ENCODE measurements at regions not wholly inside any gene's neighbourhood (a gene's known extent, or its start where the extent isn't known, plus 50 kb on each side); places are given as distances from the start of the nearest gene placed in this dataset.

GRCh38 chr10:44313761-44314165 is 71.1 kb downstream of the CXCL12 start:
- FAIRE-seq = no peak
- Histone ChIP-seq H3K4me3 (ENCODE audit: control insufficient read depth in 2 of 3, extremely low read depth in 1 of 3, insufficient read depth in 2 of 3, low read depth in 1 of 3, low read length in 3 of 3) (no peak overlapping the region), H3K9me1 (ENCODE audit: control insufficient read depth, extremely low read depth, insufficient read depth, low read length) (no peaks in the 10 kb centered on the region), H3K9ac (ENCODE audit: control insufficient read depth, extremely low read depth, insufficient read depth, low read length) (no peak overlapping the region), H2AFZ (ENCODE audit: control insufficient read depth, low read length) (no peak overlapping the region), H3K27ac (ENCODE audit: control insufficient read depth, insufficient read depth, low read length) (no peak overlapping the region), H3K27me3 (ENCODE audit: control insufficient read depth, extremely low read depth, insufficient read depth, low read length) (peaks cover 11% of the 10 kb centered on the region), H3K9me3 (ENCODE audit: control insufficient read depth, low read depth, low read length) (no peaks in the 10 kb centered on the region), H3K4me1 (ENCODE audit: control insufficient read depth, extremely low read depth, insufficient read depth, low read length) (no peaks in the 10 kb centered on the region), H4K20me1 (ENCODE audit: control insufficient read depth, extremely low read depth, insufficient read depth, low read length) (no peaks in the 10 kb centered on the region), H3K4me2 (ENCODE audit: control insufficient read depth, extremely low read depth, insufficient read depth, low read depth, low read length) (no peak overlapping the region), H3K79me2 (ENCODE audit: control insufficient read depth, insufficient read depth, low read length) (no peaks in the 10 kb centered on the region), H3K36me3 (ENCODE audit: control insufficient read depth in 2 of 2, extremely low read depth in 1 of 2, insufficient read depth in 2 of 2, low read length in 2 of 2) (no peaks in the 10 kb centered on the region)
- DNase-seq (ENCODE audit: low read depth, low spot score) = no peak
- dilution Hi-C loops (cut with MboI; ENCODE audit: extremely low pct_ligation_motif_present, low sequenced_read_pairs) = no loop called here
- no peak for TF ChIP-seq EZH2 (IDR thresholded peaks at IDR 0.05; ENCODE audit: low read length)
- no peak for TF ChIP-seq CTCF (optimal IDR thresholded peaks at IDR 0.05 in 1 of 3, IDR thresholded peaks at IDR 0.05 in 1 of 3, conservative IDR thresholded peaks at IDR 0.05 in 1 of 3; ENCODE audit: extremely low read depth in 1 of 3, insufficient read depth in 2 of 3, low read length in 3 of 3)

- H3K36me3 ChIP-seq (ENCODE audit: control insufficient read depth in 2 of 2, extremely low read depth in 1 of 2, insufficient read depth in 2 of 2, low read length in 2 of 2) = no peaks in the 10 kb centered on the region
- DNase-seq (ENCODE audit: low read depth, low spot score) (no peak), FAIRE-seq (no peak)
- H3K4me1 ChIP-seq (ENCODE audit: control insufficient read depth, extremely low read depth, insufficient read depth, low read length) = no peaks in the 10 kb centered on the region
- H4K20me1 ChIP-seq (ENCODE audit: control insufficient read depth, extremely low read depth, insufficient read depth, low read length) = no peaks in the 10 kb centered on the region
- H2AFZ ChIP-seq (ENCODE audit: control insufficient read depth, low read length) = no peak overlapping the region
- dilution Hi-C loops (cut with MboI; ENCODE audit: extremely low pct_ligation_motif_present, low sequenced_read_pairs) = no loop called here
- H3K9ac ChIP-seq (ENCODE audit: control insufficient read depth, extremely low read depth, insufficient read depth, low read length) = no peak overlapping the region
- H3K4me3 ChIP-seq (ENCODE audit: control insufficient read depth in 2 of 3, extremely low read depth in 1 of 3, insufficient read depth in 2 of 3, low read depth in 1 of 3, low read length in 3 of 3) = no peak overlapping the region
- H3K27me3 ChIP-seq (ENCODE audit: control insufficient read depth, extremely low read depth, insufficient read depth, low read length) = peaks cover 11% of the 10 kb centered on the region
- H3K27ac ChIP-seq (ENCODE audit: control insufficient read depth, insufficient read depth, low read length) = no peak overlapping the region
- H3K4me2 ChIP-seq (ENCODE audit: control insufficient read depth, extremely low read depth, insufficient read depth, low read depth, low read length) = no peak overlapping the region
- H3K9me3 ChIP-seq (ENCODE audit: control insufficient read depth, low read depth, low read length) = no peaks in the 10 kb centered on the region
- no peaks in the 10 kb centered on the region for H3K79me2 ChIP-seq (ENCODE audit: control insufficient read depth, insufficient read depth, low read length)
- no peaks in the 10 kb centered on the region for H3K9me1 ChIP-seq (ENCODE audit: control insufficient read depth, extremely low read depth, insufficient read depth, low read length)
- no peak for TF ChIP-seq EZH2 (IDR thresholded peaks at IDR 0.05; ENCODE audit: low read length)
- no peak for TF ChIP-seq CTCF (optimal IDR thresholded peaks at IDR 0.05 in 1 of 3, IDR thresholded peaks at IDR 0.05 in 1 of 3, conservative IDR thresholded peaks at IDR 0.05 in 1 of 3; ENCODE audit: extremely low read depth in 1 of 3, insufficient read depth in 2 of 3, low read length in 3 of 3)
These were observed 72.5 kb downstream of the CXCL12 start for GRCh38 chr10:44312401-44312800.
